Sigmoid colon (tissue), 6 donors: ENCODE measurements at regions not wholly inside any gene's neighbourhood (a gene's known extent, or its start where the extent isn't known, plus 50 kb on each side); places are given as distances from the start of the nearest gene placed in this dataset.
"Not testable (repeated sequence)": the region's sequence is repeated elsewhere in the genome, so short reads cannot be mapped to it uniquely, and the experiment has no call there.

Source experiments
- DNase-seq: peaks from one replicate; pipeline ENCODE4 v3.0.0-alpha.2; 2019
- H3K27ac ChIP-seq, 4 donors: fragments of 200-600 bp; sonication (generic); one replicate each; pipeline ENCODE4 v1.5.1; 2016 to 2019; ENCODE audit warnings: mild to moderate bottlenecking in 1 of 4
- H3K27me3 ChIP-seq, 3 donors: fragments of 200-600 bp; sonication (generic); one replicate each; pipeline ENCODE4 v1.5.1; 2019; ENCODE audit warnings: mild to moderate bottlenecking in 1 of 3
- H3K36me3 ChIP-seq, 4 donors: fragments of 200-600 bp; sonication (generic); one replicate each; pipeline ENCODE4 v1.5.1; 2016 to 2019
- H3K4me1 ChIP-seq, 4 donors: fragments of 200-600 bp; sonication (generic); one replicate each; pipeline ENCODE4 v1.5.1; 2017 to 2019
- H3K4me3 ChIP-seq, 4 donors: fragments of 200-600 bp; sonication (generic); one replicate each; pipeline ENCODE4 v1.5.1; 2017 to 2019; ENCODE audit warnings: mild to moderate bottlenecking in 2 of 4, moderate library complexity in 1 of 4
- H3K9me3 ChIP-seq, 4 donors: fragments of 200-600 bp in 3 of 4; sonication (generic) in 3 of 4; one replicate each; pipeline versions ENCODE4 v1.5.1 to v1.6.1; 2013 to 2019
- CTCF ChIP-seq, 4 experiments: fragments of 450-650 bp in 3 of 4; fragments of 200-600 bp in 1 of 4; IDR thresholded peaks; one replicate each; pipeline ENCODE4 v1.5.1; 2016 to 2019; ENCODE audit warnings: antibody characterized with exemption in 4 of 4, mild to moderate bottlenecking in 3 of 4, moderate library complexity in 2 of 4
- EP300 ChIP-seq, 4 donors: sonication (generic); formaldehyde crosslinking; IDR thresholded peaks; one replicate each; pipeline ENCODE4 v1.6.1; 2017; ENCODE audit warnings: antibody characterized with exemption in 4 of 4
- POLR2A ChIP-seq, 2 donors: fragments of 450-650 bp; IDR thresholded peaks; one replicate each; pipeline ENCODE4 v1.6.1; 2016; ENCODE audit warnings: antibody characterized with exemption in 2 of 2, mild to moderate bottlenecking in 2 of 2, moderate library complexity in 2 of 2
- POLR2AphosphoS5 ChIP-seq, 4 donors: sonication (generic); formaldehyde crosslinking; IDR thresholded peaks; one replicate each; pipeline ENCODE4 v1.6.1; 2017; ENCODE audit warnings: antibody characterized with exemption in 4 of 4
- WGBS, 2 donors: extraction: QIAGEN DNeasy Blood & Tissue Kit; methylation state at CpG; one replicate each; pipeline ENCODE4 v1.1.7; 2013; 5-methylcytosine and 5-hydroxymethylcytosine counted together
- intact Hi-C: fragments of 100-400 bp; cut with DNase I; formaldehyde crosslinking; loops from one replicate; pipeline ENCODE4 v1.15.1; 2023
- donor health status: healthy with polysubstance abuse.
- donor health status: healthy.

- intact Hi-C loops: no loop called here
- Histone ChIP-seq H3K9me3 (no peaks in the 10 kb centered on the region), H3K4me3 (no peak overlapping the region), H3K4me1 (no peaks in the 10 kb centered on the region), H3K36me3 (no peaks in the 10 kb centered on the region), H3K27ac (no peak overlapping the region), H3K27me3 (no peaks in the 10 kb centered on the region)
- TF ChIP-seq CTCF (IDR thresholded peaks at IDR 0.05) (no peak), EP300 (IDR thresholded peaks at IDR 0.05) (no peak), POLR2AphosphoS5 (IDR thresholded peaks at IDR 0.05) (no peak), POLR2A (IDR thresholded peaks at IDR 0.05) (no peak)
- DNase-seq: no peak
- WGBS, 2 donors: 77 to 83% methylated on average over 8 of the region's 8 CpGs
Measured at GRCh38 chr2:224169847-224170246, 130.8 kb upstream of the SERPINE2 start.

GRCh38 chr2:224167781-224168180 is 128.7 kb upstream of the SERPINE2 start:
- H3K9me3 ChIP-seq, H3K36me3 ChIP-seq, H3K4me3 ChIP-seq, H3K4me1 ChIP-seq, H3K27ac ChIP-seq, DNase-seq, H3K27me3 ChIP-seq, intact Hi-C loops: not testable (repeated sequence)

GRCh38 chr2:224166654-224167053 is 127.6 kb upstream of the SERPINE2 start:
- no peak for TF ChIP-seq EP300 (IDR thresholded peaks at IDR 0.05)
- TF ChIP-seq CTCF (IDR thresholded peaks at IDR 0.05): no peak
- no peak for TF ChIP-seq POLR2A (IDR thresholded peaks at IDR 0.05)
- no peak for TF ChIP-seq POLR2AphosphoS5 (IDR thresholded peaks at IDR 0.05)
- H3K9me3 ChIP-seq: no peaks in the 10 kb centered on the region
- H3K27ac ChIP-seq: no peak overlapping the region
- WGBS, 2 donors: 93% methylated on average over 2 of the region's 2 CpGs
- H3K4me3 ChIP-seq: no peak overlapping the region
- intact Hi-C loops: no loop called here
- H3K4me1 ChIP-seq: no peaks in the 10 kb centered on the region
- no peaks in the 10 kb centered on the region for H3K36me3 ChIP-seq
- no peak for DNase-seq
- H3K27me3 ChIP-seq: no peaks in the 10 kb centered on the region

- Histone ChIP-seq H3K36me3 (no peaks in the 10 kb centered on the region), H3K9me3 (no peaks in the 10 kb centered on the region), H3K4me3 (no peak overlapping the region), H3K27ac (no peak overlapping the region), H3K27me3 (no peaks in the 10 kb centered on the region), H3K4me1 (no peaks in the 10 kb centered on the region)
- intact Hi-C loops: no loop called here
- TF ChIP-seq POLR2A (IDR thresholded peaks at IDR 0.05): no peak
- DNase-seq: no peak
- WGBS, 2 donors: 49 to 61% methylated on average over 2 of the region's 2 CpGs
Measured at GRCh38 chr2:224165901-224166319, 126.8 kb upstream of the SERPINE2 start.

- Histone ChIP-seq H3K9me3 (no peaks in the 10 kb centered on the region), H3K27me3 (no peaks in the 10 kb centered on the region), H3K27ac (no peak overlapping the region), H3K36me3 (no peaks in the 10 kb centered on the region), H3K4me1 (no peaks in the 10 kb centered on the region), H3K4me3 (no peak overlapping the region)
- WGBS, 2 donors: 81 to 87% methylated on average over 4 of the region's 4 CpGs
- intact Hi-C loops: no loop called here
- no peak for DNase-seq
- TF ChIP-seq CTCF (IDR thresholded peaks at IDR 0.05) (no peak), POLR2AphosphoS5 (IDR thresholded peaks at IDR 0.05) (no peak), POLR2A (IDR thresholded peaks at IDR 0.05) (no peak), EP300 (IDR thresholded peaks at IDR 0.05) (no peak)
Measured at GRCh38 chr2:224163566-224164307, 124.7 kb upstream of the SERPINE2 start.

- Histone ChIP-seq H3K9me3 (no peaks in the 10 kb centered on the region), H3K4me1 (no peaks in the 10 kb centered on the region), H3K36me3 (no peaks in the 10 kb centered on the region), H3K27ac (no peak overlapping the region), H3K27me3 (no peaks in the 10 kb centered on the region), H3K4me3 (no peak overlapping the region)
- intact Hi-C loops: no loop called here
- no peak for TF ChIP-seq POLR2AphosphoS5 (IDR thresholded peaks at IDR 0.05)
- TF ChIP-seq EP300 (IDR thresholded peaks at IDR 0.05): no peak
- TF ChIP-seq CTCF (IDR thresholded peaks at IDR 0.05): no peak
- no peak for TF ChIP-seq POLR2A (IDR thresholded peaks at IDR 0.05)
- DNase-seq: no peak
- WGBS, 2 donors: 88 to 94% methylated on average over 2 of the region's 2 CpGs
Measured at GRCh38 chr2:224162122-224162521, 123.0 kb upstream of the SERPINE2 start.
